A549 (cell line): ENCODE measurements at regions not wholly inside any gene's neighbourhood (a gene's known extent, or its start where the extent isn't known, plus 50 kb on each side); places are given as distances from the start of the nearest gene placed in this dataset.

ENCODE experiments used
- ATAC-seq, 2 experiments: fragments of 200-7000 bp in 1 of 2; fragments of >200 bp in 1 of 2; cut with Nextera tagmentation in 1 of 2; cut with Tn5 transposase in 1 of 2; 3 replicates each; pipeline versions ENCODE4 v1.8.0 to v1.9.1; 2018 to 2020; ENCODE audit warnings: mild to moderate bottlenecking in 1 of 2, moderate library complexity in 1 of 2
- CTCF ChIA-PET: fragments of 300-600 bp; sonication (Branson Sonifier 250); formaldehyde crosslinking; extraction: SDS; loops from one replicate; lab custom pipeline; 2021; ENCODE audit warnings: antibody characterized with exemption, inconsistent platforms; lab: Yijun Ruan, JAX
- POLR2A ChIA-PET: fragments of 350-600 bp; formaldehyde crosslinking; extraction: SDS; loops from one replicate; lab custom pipeline; 2021; ENCODE audit warnings: antibody characterized with exemption, inconsistent platforms; lab: Yijun Ruan, JAX
- DNase-seq, 2 experiments: peaks; one replicate each; pipeline versions ENCODE4 v3.0.0 to v3.0.0-alpha.2; 2011 to 2016; ENCODE audit warnings: low read depth in 1 of 2, low spot score in 1 of 2
- FAIRE-seq: peaks from 2 replicates; lab custom pipeline; 2011; peaks lifted over from hg19 to GRCh38; lab: Jason Lieb, UNC
- H3K27ac ChIP-seq, 2 experiments: fragments of >200 bp; sonication (Bioruptor Twin); formaldehyde crosslinking; 3 replicates each; pipeline ENCODE4 v1.5.1; 2016 to 2017
- H3K4me1 ChIP-seq: fragments of >200 bp; sonication (Bioruptor Twin); formaldehyde crosslinking; 3 replicates; pipeline ENCODE4 v1.6.1; 2016
- H3K4me2 ChIP-seq: fragments of >200 bp; sonication (Bioruptor Twin); formaldehyde crosslinking; 3 replicates; pipeline ENCODE4 v1.6.1; 2016
- H3K4me3 ChIP-seq: fragments of >200 bp; sonication (Bioruptor Twin); formaldehyde crosslinking; 3 replicates; pipeline ENCODE4 v1.5.1; 2016
- H3K9me3 ChIP-seq: fragments of >200 bp; sonication (Bioruptor Twin); formaldehyde crosslinking; 3 replicates; pipeline ENCODE4 v1.6.1; 2016
- BHLHE40 ChIP-seq: IDR thresholded peaks from 2 replicates; pipeline ENCODE4 v1.6.1; 2012; ENCODE audit warnings: low read depth, low read length, inconsistent platforms
- CBX2 ChIP-seq: fragments of 200-600 bp; sonication (generic); IDR thresholded peaks from 2 replicates; pipeline ENCODE4 v1.6.1; 2016; ENCODE audit warnings: low read depth, mild to moderate bottlenecking, borderline replicate concordance
- CBX8 ChIP-seq: fragments of 200-600 bp; sonication (generic); IDR thresholded peaks from 2 replicates; pipeline ENCODE4 v1.6.1; 2016
- CHD2 ChIP-seq: fragments of 150-350 bp; IDR thresholded peaks from 2 replicates; pipeline ENCODE4 v1.6.1; 2014; ENCODE audit warnings: low read length; ENCODE audit not compliant: partially characterized antibody
- EHF ChIP-seq: fragments of 250-450 bp; sonication (Bioruptor Pico); IDR thresholded peaks from 2 replicates; pipeline ENCODE4 v1.5.0; 2020; ENCODE audit warnings: mild to moderate bottlenecking
- ESRRA ChIP-seq: fragments of 150-350 bp; IDR thresholded peaks from 2 replicates; pipeline ENCODE4 v1.6.1; 2014; ENCODE audit warnings: mild to moderate bottlenecking, low read length, borderline replicate concordance
- FOSB ChIP-seq: fragments of 250-450 bp; sonication (Bioruptor Pico); IDR thresholded peaks from 2 replicates; pipeline ENCODE4 v1.5.0; 2020; ENCODE audit warnings: mild to moderate bottlenecking, moderate library complexity
- FOSL2 ChIP-seq, 2 experiments: fragments of 450-650 bp in 1 of 2; fragments of >200 bp in 1 of 2; sonication (Bioruptor Twin) in 1 of 2; formaldehyde crosslinking; IDR thresholded peaks; 2 replicates each; pipeline versions ENCODE4 v1.5.0 to v1.6.1; 2016 to 2020; ENCODE audit warnings: mild to moderate bottlenecking in 1 of 2, moderate library complexity in 1 of 2
- FOXS1 ChIP-seq: fragments of 250-450 bp; sonication (Bioruptor Pico); IDR thresholded peaks from 2 replicates; pipeline ENCODE4 v1.5.0; 2020; ENCODE audit warnings: mild to moderate bottlenecking, moderate library complexity
- HEYL ChIP-seq: fragments of 250-450 bp; sonication (Bioruptor Pico); IDR thresholded peaks from 2 replicates; pipeline ENCODE4 v1.8.0; 2021; ENCODE audit warnings: mild to moderate bottlenecking, moderate library complexity
- JUN ChIP-seq, 2 experiments: fragments of >200 bp; sonication (Bioruptor Twin); formaldehyde crosslinking; IDR thresholded peaks; 2 replicates in 1 of 2; 3 replicates in 1 of 2; pipeline ENCODE4 v1.6.1; 2016 to 2017
- KDM1A ChIP-seq: fragments of 200-600 bp; sonication (generic); IDR thresholded peaks from 2 replicates; pipeline ENCODE4 v1.6.1; 2016; ENCODE audit warnings: low read depth, mild to moderate bottlenecking
- KDM5A ChIP-seq: fragments of 200-600 bp; sonication (generic); IDR thresholded peaks from 2 replicates; pipeline ENCODE4 v1.6.1; 2016; ENCODE audit warnings: antibody characterized with exemption, mild to moderate bottlenecking
- MYC ChIP-seq: IDR thresholded peaks from 2 replicates; pipeline ENCODE4 v1.6.1; 2012; ENCODE audit warnings: mild to moderate bottlenecking, inconsistent platforms, low read length, improper control_type of control experiment, borderline replicate concordance
- NFE2L2 ChIP-seq: fragments of 150-350 bp; conservative IDR thresholded peaks from 2 replicates; pipeline ENCODE4 v1.6.1; 2014; ENCODE audit warnings: low read length
- NPAS2 ChIP-seq: fragments of 250-450 bp; sonication (Bioruptor Pico); IDR thresholded peaks from 2 replicates; pipeline ENCODE4 v1.8.0; 2022; ENCODE audit warnings: mild to moderate bottlenecking, moderate library complexity, borderline replicate concordance
- RAD21 ChIP-seq, 2 experiments: fragments of >200 bp in 1 of 2; sonication (Bioruptor Twin) in 1 of 2; formaldehyde crosslinking in 1 of 2; IDR thresholded peaks in 1 of 2; conservative IDR thresholded peaks in 1 of 2; 2 replicates in 1 of 2; 3 replicates in 1 of 2; pipeline ENCODE4 v1.6.1; 2012 to 2018; ENCODE audit warnings: inconsistent platforms in 1 of 2
- TFCP2L1 ChIP-seq: fragments of 250-450 bp; sonication (Bioruptor Pico); IDR thresholded peaks from 2 replicates; pipeline ENCODE4 v1.5.0; 2021; ENCODE audit warnings: mild to moderate bottlenecking
- ZNF302 ChIP-seq: fragments of 250-450 bp; sonication (Bioruptor Pico); IDR thresholded peaks from 2 replicates; pipeline ENCODE4 v1.9.0; 2021; ENCODE audit warnings: inconsistent platforms, mild to moderate bottlenecking, moderate library complexity
- ZSCAN20 ChIP-seq: fragments of 250-450 bp; sonication (Bioruptor Pico); IDR thresholded peaks from 2 replicates; pipeline ENCODE4 v1.8.0; 2022; ENCODE audit warnings: mild to moderate bottlenecking, moderate library complexity
- WGBS: methylation state at CpG from one replicate; pipeline ENCODE4 v1.1.6; 2017; ENCODE audit errors: missing lambda C conversion rate; 5-methylcytosine and 5-hydroxymethylcytosine counted together
- TF ChIP-seq, protein P1 (sequence below): fragments of >200 bp; sonication (Bioruptor Twin); formaldehyde crosslinking; IDR thresholded peaks from 3 replicates; pipeline ENCODE4 v1.6.1; 2016
- TF ChIP-seq, protein P2 (sequence below): fragments of 200-600 bp; sonication (generic); IDR thresholded peaks from 2 replicates; pipeline ENCODE4 v1.6.1; 2016; ENCODE audit warnings: antibody characterized with exemption, mild to moderate bottlenecking, moderate library complexity
- TF ChIP-seq, protein P3 (sequence below): fragments of >200 bp; sonication (Bioruptor Twin); formaldehyde crosslinking; IDR thresholded peaks from 3 replicates; pipeline ENCODE4 v1.5.1; 2016
- TF ChIP-seq, protein P4 (sequence below): IDR thresholded peaks from 2 replicates; pipeline ENCODE4 v1.6.1; 2012
- TF ChIP-seq, protein P5 (sequence below): IDR thresholded peaks from 2 replicates; pipeline ENCODE4 v1.6.1; 2012
- TF ChIP-seq, protein P6 (sequence below): fragments of 450-650 bp; IDR thresholded peaks from 2 replicates; pipeline ENCODE4 v1.6.1; 2014; ENCODE audit warnings: antibody characterized with exemption

DNA sequence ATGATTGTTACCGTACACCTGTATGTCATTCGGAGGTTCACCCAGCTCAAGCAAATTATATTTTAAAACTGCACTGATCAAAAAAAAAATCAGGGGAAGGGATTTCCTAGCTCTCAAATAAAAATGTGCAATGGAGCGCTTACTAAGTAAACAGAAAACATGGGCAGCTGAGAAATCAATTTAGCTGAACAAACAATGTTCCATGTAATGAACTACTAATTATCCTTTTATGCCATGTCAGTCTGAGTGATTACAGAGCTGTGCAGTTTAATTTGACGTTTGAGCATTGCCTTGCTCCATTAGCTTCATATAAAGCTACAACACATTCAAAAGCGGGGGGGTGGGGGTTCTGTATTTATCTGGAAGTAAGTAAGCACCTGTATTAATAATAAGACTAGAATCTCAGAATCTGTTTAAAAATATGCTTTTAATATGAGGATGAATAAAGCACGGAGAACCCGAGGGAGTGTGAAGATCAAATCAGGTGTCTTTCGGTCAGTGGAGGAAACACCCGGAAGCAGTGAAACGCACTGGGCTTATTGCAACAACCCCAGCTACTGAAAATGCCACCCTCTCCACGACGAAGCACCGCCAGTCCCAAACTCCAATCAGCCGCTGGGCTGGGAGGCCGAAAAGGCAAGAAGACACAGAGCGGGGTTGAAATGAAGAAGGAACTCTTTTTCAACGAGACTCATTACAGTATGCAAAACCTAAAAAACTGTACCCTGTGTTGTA lies 196.5 kb upstream of the ATP11B start:
- H3K27ac ChIP-seq = no peak overlapping the region
- no peaks in the 10 kb centered on the region for H3K4me1 ChIP-seq
- POLR2A ChIA-PET = no interaction called here
- TF ChIP-seq BHLHE40 (no peak), CHD2 (no peak), FOXS1 (no peak), ZSCAN20 (CRISPR knock-in tag) (no peak), HEYL (CRISPR knock-in tag) (no peak), FOSB (CRISPR knock-in tag) (no peak), TFCP2L1 (CRISPR knock-in tag) (no peak), ZNF302 (no peak), MYC (no peak), RAD21 (conservative IDR thresholded peaks at IDR 0.05 in 1 of 2, IDR thresholded peaks at IDR 0.05 in 1 of 2) (no peak), NPAS2 (CRISPR knock-in tag) (no peak), ESRRA (no peak), CBX2 (no peak)
- TF ChIP-seq, protein P1, sequence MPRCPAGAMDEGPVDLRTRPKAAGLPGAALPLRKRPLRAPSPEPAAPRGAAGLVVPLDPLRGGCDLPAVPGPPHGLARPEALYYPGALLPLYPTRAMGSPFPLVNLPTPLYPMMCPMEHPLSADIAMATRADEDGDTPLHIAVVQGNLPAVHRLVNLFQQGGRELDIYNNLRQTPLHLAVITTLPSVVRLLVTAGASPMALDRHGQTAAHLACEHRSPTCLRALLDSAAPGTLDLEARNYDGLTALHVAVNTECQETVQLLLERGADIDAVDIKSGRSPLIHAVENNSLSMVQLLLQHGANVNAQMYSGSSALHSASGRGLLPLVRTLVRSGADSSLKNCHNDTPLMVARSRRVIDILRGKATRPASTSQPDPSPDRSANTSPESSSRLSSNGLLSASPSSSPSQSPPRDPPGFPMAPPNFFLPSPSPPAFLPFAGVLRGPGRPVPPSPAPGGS = no peak
- TF ChIP-seq, protein P2, sequence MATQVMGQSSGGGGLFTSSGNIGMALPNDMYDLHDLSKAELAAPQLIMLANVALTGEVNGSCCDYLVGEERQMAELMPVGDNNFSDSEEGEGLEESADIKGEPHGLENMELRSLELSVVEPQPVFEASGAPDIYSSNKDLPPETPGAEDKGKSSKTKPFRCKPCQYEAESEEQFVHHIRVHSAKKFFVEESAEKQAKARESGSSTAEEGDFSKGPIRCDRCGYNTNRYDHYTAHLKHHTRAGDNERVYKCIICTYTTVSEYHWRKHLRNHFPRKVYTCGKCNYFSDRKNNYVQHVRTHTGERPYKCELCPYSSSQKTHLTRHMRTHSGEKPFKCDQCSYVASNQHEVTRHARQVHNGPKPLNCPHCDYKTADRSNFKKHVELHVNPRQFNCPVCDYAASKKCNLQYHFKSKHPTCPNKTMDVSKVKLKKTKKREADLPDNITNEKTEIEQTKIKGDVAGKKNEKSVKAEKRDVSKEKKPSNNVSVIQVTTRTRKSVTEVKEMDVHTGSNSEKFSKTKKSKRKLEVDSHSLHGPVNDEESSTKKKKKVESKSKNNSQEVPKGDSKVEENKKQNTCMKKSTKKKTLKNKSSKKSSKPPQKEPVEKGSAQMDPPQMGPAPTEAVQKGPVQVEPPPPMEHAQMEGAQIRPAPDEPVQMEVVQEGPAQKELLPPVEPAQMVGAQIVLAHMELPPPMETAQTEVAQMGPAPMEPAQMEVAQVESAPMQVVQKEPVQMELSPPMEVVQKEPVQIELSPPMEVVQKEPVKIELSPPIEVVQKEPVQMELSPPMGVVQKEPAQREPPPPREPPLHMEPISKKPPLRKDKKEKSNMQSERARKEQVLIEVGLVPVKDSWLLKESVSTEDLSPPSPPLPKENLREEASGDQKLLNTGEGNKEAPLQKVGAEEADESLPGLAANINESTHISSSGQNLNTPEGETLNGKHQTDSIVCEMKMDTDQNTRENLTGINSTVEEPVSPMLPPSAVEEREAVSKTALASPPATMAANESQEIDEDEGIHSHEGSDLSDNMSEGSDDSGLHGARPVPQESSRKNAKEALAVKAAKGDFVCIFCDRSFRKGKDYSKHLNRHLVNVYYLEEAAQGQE = no peak
- TF ChIP-seq, protein P3, sequence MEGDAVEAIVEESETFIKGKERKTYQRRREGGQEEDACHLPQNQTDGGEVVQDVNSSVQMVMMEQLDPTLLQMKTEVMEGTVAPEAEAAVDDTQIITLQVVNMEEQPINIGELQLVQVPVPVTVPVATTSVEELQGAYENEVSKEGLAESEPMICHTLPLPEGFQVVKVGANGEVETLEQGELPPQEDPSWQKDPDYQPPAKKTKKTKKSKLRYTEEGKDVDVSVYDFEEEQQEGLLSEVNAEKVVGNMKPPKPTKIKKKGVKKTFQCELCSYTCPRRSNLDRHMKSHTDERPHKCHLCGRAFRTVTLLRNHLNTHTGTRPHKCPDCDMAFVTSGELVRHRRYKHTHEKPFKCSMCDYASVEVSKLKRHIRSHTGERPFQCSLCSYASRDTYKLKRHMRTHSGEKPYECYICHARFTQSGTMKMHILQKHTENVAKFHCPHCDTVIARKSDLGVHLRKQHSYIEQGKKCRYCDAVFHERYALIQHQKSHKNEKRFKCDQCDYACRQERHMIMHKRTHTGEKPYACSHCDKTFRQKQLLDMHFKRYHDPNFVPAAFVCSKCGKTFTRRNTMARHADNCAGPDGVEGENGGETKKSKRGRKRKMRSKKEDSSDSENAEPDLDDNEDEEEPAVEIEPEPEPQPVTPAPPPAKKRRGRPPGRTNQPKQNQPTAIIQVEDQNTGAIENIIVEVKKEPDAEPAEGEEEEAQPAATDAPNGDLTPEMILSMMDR = no peak
- TF ChIP-seq, protein P4, sequence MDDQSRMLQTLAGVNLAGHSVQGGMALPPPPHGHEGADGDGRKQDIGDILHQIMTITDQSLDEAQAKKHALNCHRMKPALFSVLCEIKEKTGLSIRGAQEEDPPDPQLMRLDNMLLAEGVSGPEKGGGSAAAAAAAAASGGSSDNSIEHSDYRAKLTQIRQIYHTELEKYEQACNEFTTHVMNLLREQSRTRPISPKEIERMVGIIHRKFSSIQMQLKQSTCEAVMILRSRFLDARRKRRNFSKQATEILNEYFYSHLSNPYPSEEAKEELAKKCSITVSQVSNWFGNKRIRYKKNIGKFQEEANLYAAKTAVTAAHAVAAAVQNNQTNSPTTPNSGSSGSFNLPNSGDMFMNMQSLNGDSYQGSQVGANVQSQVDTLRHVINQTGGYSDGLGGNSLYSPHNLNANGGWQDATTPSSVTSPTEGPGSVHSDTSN = no peak
- no peaks in the 10 kb centered on the region for H3K9me3 ChIP-seq
- no peak overlapping the region for H3K4me2 ChIP-seq
- H3K4me3 ChIP-seq = no peak overlapping the region
- FAIRE-seq (no peak), ATAC-seq (no peak), DNase-seq (no peak)
- 65% methylated on average over 17 of the region's 17 CpGs for WGBS
- CTCF ChIA-PET = interaction anchor here (0.7 kb wide), 1 partner anchor 1783 kb away, joined by 4 read pairs; no protein-coding TSS in a partner anchor

DNA sequence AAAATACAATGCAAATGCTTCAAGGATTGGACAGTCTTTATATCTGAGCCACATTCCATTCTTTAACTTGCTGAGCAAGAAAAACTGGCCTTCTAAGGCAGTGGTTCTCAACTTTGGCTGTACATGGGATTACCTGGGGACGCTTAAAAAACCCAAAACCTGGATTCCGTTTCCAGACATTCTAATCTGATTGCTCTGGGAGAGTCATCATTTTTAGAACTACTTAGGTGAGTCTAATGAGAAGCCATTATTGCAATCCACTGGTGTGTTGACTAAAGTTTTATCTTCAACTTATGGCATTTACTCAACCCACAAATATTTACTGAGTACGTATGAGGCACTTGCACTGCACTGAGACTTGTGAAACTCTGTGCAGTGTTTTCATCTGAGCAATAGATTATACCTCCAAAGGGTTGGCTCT lies 195.7 kb upstream of the ATP11B start:
- no peaks in the 10 kb centered on the region for H3K4me1 ChIP-seq
- WGBS = 44% methylated on average over 3 of the region's 3 CpGs
- H3K4me2 ChIP-seq = no peak overlapping the region
- no peak overlapping the region for H3K27ac ChIP-seq
- H3K9me3 ChIP-seq = no peaks in the 10 kb centered on the region
- DNase-seq (no peak), FAIRE-seq (no peak), ATAC-seq (no peak)
- H3K4me3 ChIP-seq = no peak overlapping the region
- POLR2A ChIA-PET = no interaction called here
- CTCF ChIA-PET = no interaction called here
- TF ChIP-seq KDM1A = no peak
- TF ChIP-seq CBX8 = no peak
- TF ChIP-seq KDM5A = no peak
- TF ChIP-seq FOSB (CRISPR knock-in tag) = no peak
- TF ChIP-seq, protein P5, sequence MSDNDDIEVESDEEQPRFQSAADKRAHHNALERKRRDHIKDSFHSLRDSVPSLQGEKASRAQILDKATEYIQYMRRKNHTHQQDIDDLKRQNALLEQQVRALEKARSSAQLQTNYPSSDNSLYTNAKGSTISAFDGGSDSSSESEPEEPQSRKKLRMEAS = no peak
- TF ChIP-seq, protein P3 = no peak
- TF ChIP-seq EHF (CRISPR knock-in tag) = no peak
- no peak for TF ChIP-seq FOSL2 (IDR thresholded peaks at IDR 0.05)
- no peak for TF ChIP-seq FOSL2 (CRISPR knock-in tag; IDR thresholded peaks at IDR 0.05)
- TF ChIP-seq, protein P6, sequence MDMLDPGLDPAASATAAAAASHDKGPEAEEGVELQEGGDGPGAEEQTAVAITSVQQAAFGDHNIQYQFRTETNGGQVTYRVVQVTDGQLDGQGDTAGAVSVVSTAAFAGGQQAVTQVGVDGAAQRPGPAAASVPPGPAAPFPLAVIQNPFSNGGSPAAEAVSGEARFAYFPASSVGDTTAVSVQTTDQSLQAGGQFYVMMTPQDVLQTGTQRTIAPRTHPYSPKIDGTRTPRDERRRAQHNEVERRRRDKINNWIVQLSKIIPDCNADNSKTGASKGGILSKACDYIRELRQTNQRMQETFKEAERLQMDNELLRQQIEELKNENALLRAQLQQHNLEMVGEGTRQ = no peak
- no peak for TF ChIP-seq HEYL (CRISPR knock-in tag)
- no peak for TF ChIP-seq JUN (IDR thresholded peaks at IDR 0.05)
- TF ChIP-seq NFE2L2 = no peak
